Peyer's patch (tissue), 4 donors: ENCODE measurements at regions not wholly inside any gene's neighbourhood (a gene's known extent, or its start where the extent isn't known, plus 50 kb on each side); places are given as distances from the start of the nearest gene placed in this dataset.

Source experiments
- DNase-seq, 3 donors: peaks; one replicate each; pipeline ENCODE4 v3.0.0-alpha.2; 2017 to 2019
- H3K27ac ChIP-seq, 4 donors: fragments of 200-600 bp; sonication (generic); one replicate each; pipeline ENCODE4 v1.5.1; 2016 to 2019
- H3K27me3 ChIP-seq, 2 donors: fragments of 200-600 bp; sonication (generic); one replicate each; pipeline ENCODE4 v1.5.1; 2019
- H3K36me3 ChIP-seq, 3 donors: fragments of 200-600 bp; sonication (generic); one replicate each; pipeline ENCODE4 v1.5.1; 2016 to 2019
- H3K4me1 ChIP-seq, 4 donors: fragments of 200-600 bp; sonication (generic); one replicate each; pipeline ENCODE4 v1.5.1; 2016 to 2019
- H3K4me3 ChIP-seq, 4 donors: fragments of 200-600 bp; sonication (generic); 1 replicate in 3 of 4; 2 replicates in 1 of 4; pipeline ENCODE4 v1.5.1; 2016 to 2019; ENCODE audit warnings: mild to moderate bottlenecking in 1 of 4
- H3K9me3 ChIP-seq, 4 donors: fragments of 200-600 bp; sonication (generic); one replicate each; pipeline ENCODE4 v1.5.1; 2016 to 2019; ENCODE audit warnings: mild to moderate bottlenecking in 1 of 4
- CTCF ChIP-seq, 6 experiments: fragments of 450-650 bp in 4 of 6; fragments of 200-600 bp in 2 of 6; sonication (generic) in 1 of 6; IDR thresholded peaks; one replicate each; pipeline ENCODE4 v1.5.1; 2017 to 2019; ENCODE audit warnings: antibody characterized with exemption in 6 of 6, mild to moderate bottlenecking in 3 of 6, moderate library complexity in 1 of 6
- POLR2A ChIP-seq, 2 donors: fragments of 450-650 bp; IDR thresholded peaks; one replicate each; pipeline ENCODE4 v1.5.1; 2017; ENCODE audit warnings: antibody characterized with exemption in 2 of 2, mild to moderate bottlenecking in 2 of 2, moderate library complexity in 2 of 2

- DNase-seq: no peak
- Histone ChIP-seq H3K4me1 (no peaks in the 10 kb centered on the region), H3K4me3 (no peak overlapping the region), H3K36me3 (no peaks in the 10 kb centered on the region), H3K27me3 (no peaks in the 10 kb centered on the region), H3K27ac (no peak overlapping the region), H3K9me3 (no peaks in the 10 kb centered on the region)
- TF ChIP-seq POLR2A (IDR thresholded peaks at IDR 0.05): no peak
Observed at GRCh38 chr9:29685531-29685930, 2112.2 kb upstream of the C9orf72 start.

DNA sequence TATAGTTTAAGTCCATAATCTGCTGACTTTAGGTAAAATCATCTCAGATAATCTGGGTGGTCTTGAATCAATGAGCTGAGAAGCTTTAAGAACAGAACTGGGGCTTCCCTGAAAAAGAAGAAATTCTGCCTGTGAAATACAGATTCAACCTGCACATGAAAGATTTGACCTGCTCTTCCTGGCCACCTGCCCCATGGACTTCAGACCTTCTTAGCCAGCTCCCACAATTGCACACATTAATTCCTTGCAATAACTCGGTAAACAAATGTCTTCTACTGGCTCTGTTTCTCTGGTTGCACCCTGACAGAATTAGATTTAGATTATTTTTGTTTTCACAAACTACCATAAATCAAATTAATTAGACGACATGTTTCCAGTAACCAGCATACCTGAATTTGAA is 2117.9 kb upstream of the C9orf72 start:
- no peak overlapping the region for H3K27ac ChIP-seq
- H3K4me3 ChIP-seq: no peak overlapping the region
- no peaks in the 10 kb centered on the region for H3K9me3 ChIP-seq
- H3K4me1 ChIP-seq: no peaks in the 10 kb centered on the region
- TF ChIP-seq POLR2A (IDR thresholded peaks at IDR 0.05): no peak
- TF ChIP-seq CTCF (IDR thresholded peaks at IDR 0.05): no peak
- no peak for DNase-seq
- H3K27me3 ChIP-seq: no peaks in the 10 kb centered on the region
- H3K36me3 ChIP-seq: no peaks in the 10 kb centered on the region

DNA sequence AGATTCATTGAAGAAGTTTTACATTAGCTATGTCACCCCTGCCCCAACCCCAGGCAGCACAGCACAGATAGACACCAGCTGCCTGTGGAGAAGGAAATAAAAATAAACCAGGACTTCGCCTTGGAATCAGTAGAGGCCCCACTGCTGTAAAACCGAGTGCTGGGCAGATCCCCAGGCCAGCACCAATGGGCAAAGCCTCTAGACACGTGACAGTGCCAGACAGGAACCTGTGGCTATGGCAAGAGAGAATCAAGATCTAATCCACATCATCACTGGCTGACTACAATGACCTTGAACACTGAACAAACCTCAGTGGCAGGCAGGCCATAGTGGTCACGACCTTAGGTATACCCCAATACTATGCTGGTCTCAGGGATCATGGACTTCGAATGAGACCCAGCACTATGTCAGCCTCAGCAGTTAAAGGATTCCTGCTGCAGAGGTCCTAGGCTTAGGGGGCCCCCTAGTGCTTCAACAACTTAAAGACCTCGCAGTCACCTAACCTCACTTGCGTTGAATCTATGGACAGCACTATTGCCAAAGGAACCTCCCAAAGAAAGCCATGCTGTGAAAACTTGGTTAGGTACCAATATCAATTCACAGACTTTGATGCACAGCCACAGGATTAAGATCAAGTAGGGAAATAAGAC is 2118.6 kb upstream of the C9orf72 start:
- H3K27me3 ChIP-seq: no peaks in the 10 kb centered on the region
- no peak for DNase-seq
- no peaks in the 10 kb centered on the region for H3K36me3 ChIP-seq
- H3K27ac ChIP-seq: no peak overlapping the region
- TF ChIP-seq CTCF (IDR thresholded peaks at IDR 0.05): no peak
- TF ChIP-seq POLR2A (IDR thresholded peaks at IDR 0.05): no peak
- H3K9me3 ChIP-seq: no peaks in the 10 kb centered on the region
- no peaks in the 10 kb centered on the region for H3K4me1 ChIP-seq
- H3K4me3 ChIP-seq: no peak overlapping the region

DNA sequence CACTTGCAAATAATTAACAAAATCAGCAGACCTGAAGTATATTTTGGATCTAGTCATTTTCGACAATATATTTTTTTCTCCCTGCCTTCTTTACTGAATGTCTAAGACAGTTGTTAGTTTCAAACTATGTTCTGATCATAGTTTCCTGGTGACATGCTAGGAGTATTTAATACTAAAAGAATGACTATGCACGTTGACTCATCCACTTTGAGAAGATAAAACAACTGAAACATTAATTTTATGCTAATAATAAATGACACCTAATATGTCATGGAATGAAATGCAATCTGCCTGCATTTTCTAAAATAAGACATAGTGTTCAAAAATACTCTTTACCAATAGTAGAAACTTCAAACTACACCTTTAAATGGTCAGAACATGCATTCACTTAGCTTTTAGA is 2123.7 kb upstream of the C9orf72 start:
- H3K4me1 ChIP-seq: no peaks in the 10 kb centered on the region
- no peaks in the 10 kb centered on the region for H3K36me3 ChIP-seq
- H3K4me3 ChIP-seq: no peak overlapping the region
- H3K27ac ChIP-seq: no peak overlapping the region
- no peaks in the 10 kb centered on the region for H3K27me3 ChIP-seq
- TF ChIP-seq POLR2A (IDR thresholded peaks at IDR 0.05) (no peak), CTCF (IDR thresholded peaks at IDR 0.05) (no peak)
- DNase-seq: no peak
- H3K9me3 ChIP-seq: no peaks in the 10 kb centered on the region

- no peak overlapping the region for H3K27ac ChIP-seq
- H3K27me3 ChIP-seq: no peaks in the 10 kb centered on the region
- DNase-seq: no peak
- no peak overlapping the region for H3K4me3 ChIP-seq
- no peaks in the 10 kb centered on the region for H3K36me3 ChIP-seq
- TF ChIP-seq POLR2A (IDR thresholded peaks at IDR 0.05) (no peak), CTCF (IDR thresholded peaks at IDR 0.05) (no peak)
- H3K9me3 ChIP-seq: no peaks in the 10 kb centered on the region
- no peaks in the 10 kb centered on the region for H3K4me1 ChIP-seq
Observed at GRCh38 chr9:29701559-29701958, 2128.3 kb upstream of the C9orf72 start.

DNA sequence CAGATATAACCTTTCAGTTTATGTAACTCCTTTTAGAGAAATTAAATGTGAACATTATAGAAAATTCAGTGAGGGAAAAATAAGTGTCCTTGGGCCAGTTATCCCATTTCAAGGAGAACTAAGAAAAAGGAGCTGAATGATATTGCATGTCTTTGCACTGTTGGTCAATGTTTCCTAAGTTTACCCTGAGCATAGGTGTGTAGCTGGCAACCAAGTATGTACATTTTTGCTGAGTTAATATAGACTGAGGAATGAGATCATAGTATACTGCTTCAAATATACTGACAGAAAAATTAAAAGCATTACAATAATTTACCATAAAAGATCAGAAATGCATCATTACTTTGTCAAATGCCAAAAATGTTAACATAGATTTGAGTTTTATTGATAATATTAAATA is 2128.7 kb upstream of the C9orf72 start:
- Histone ChIP-seq H3K9me3 (no peaks in the 10 kb centered on the region), H3K27me3 (no peaks in the 10 kb centered on the region), H3K27ac (no peak overlapping the region), H3K4me1 (no peaks in the 10 kb centered on the region), H3K4me3 (no peak overlapping the region), H3K36me3 (no peaks in the 10 kb centered on the region)
- TF ChIP-seq POLR2A (IDR thresholded peaks at IDR 0.05) (no peak), CTCF (IDR thresholded peaks at IDR 0.05) (no peak)
- DNase-seq: no peak
